H1 (cell line): ENCODE measurements at regions not wholly inside any gene's neighbourhood (a gene's known extent, or its start where the extent isn't known, plus 50 kb on each side); places are given as distances from the start of the nearest gene placed in this dataset.

Experiments
- CTCF ChIA-PET: fragments of 300-600 bp; sonication (Branson Sonifier 250); formaldehyde crosslinking; loops from one replicate; lab custom pipeline; 2021; ENCODE audit not compliant: partially characterized antibody; lab: Charles Lee
- POLR2A ChIA-PET: fragments of 300-600 bp; sonication (Branson Sonifier 250); formaldehyde crosslinking; loops from one replicate; lab custom pipeline; 2021; ENCODE audit warnings: inconsistent platforms; ENCODE audit not compliant: partially characterized antibody; lab: Charles Lee
- DNase-seq, 2 experiments: peaks; one replicate each; pipeline versions ENCODE4 v3.0.0 to v3.0.0-alpha.2; 2010 to 2022; ENCODE audit warnings: low spot score in 2 of 2, low read depth in 1 of 2, mixed read lengths in 1 of 2
- FAIRE-seq: peaks from 2 replicates; lab custom pipeline; 2011; peaks lifted over from hg19 to GRCh38; lab: Jason Lieb, UNC
- H2AFZ ChIP-seq: 2 replicates; pipeline ENCODE4 v1.8.1; 2012; ENCODE audit warnings: low read length, inconsistent platforms
- H2AK5ac ChIP-seq: 2 replicates; pipeline ENCODE4 v1.6.1; 2013; ENCODE audit warnings: low read depth, low read length
- H2BK120ac ChIP-seq: replicated peaks from 2 replicates; pipeline ENCODE3; 2013; ENCODE audit warnings: low read depth, low read length, inconsistent platforms
- H2BK12ac ChIP-seq: 2 replicates; pipeline ENCODE4 v1.6.1; 2013; ENCODE audit warnings: low read depth, low read length
- H2BK15ac ChIP-seq: 2 replicates; pipeline ENCODE4 v1.6.1; 2013; ENCODE audit warnings: low read length
- H2BK20ac ChIP-seq: 2 replicates; pipeline ENCODE4 v1.6.1; 2013; ENCODE audit warnings: low read length
- H2BK5ac ChIP-seq: 2 replicates; pipeline ENCODE4 v1.6.1; 2013; ENCODE audit warnings: low read depth, low read length
- H3K14ac ChIP-seq: 2 replicates; pipeline ENCODE4 v1.6.1; 2013; ENCODE audit warnings: inconsistent platforms; ENCODE audit not compliant: insufficient read length
- H3K18ac ChIP-seq: 2 replicates; pipeline ENCODE4 v1.6.1; 2013; ENCODE audit warnings: low read length; ENCODE audit errors: extremely low read depth
- H3K23ac ChIP-seq: 2 replicates; pipeline ENCODE4 v1.6.1; 2013; ENCODE audit warnings: inconsistent platforms; ENCODE audit not compliant: insufficient read length
- H3K23me2 ChIP-seq: 2 replicates; pipeline ENCODE4 v1.6.1; 2013; ENCODE audit warnings: low read depth, low read length
- H3K27ac ChIP-seq: 2 replicates; pipeline ENCODE4 v1.6.1; 2011; ENCODE audit warnings: low read depth, low read length, inconsistent platforms
- H3K27me3 ChIP-seq, 4 experiments: replicated peaks in 1 of 4; 1 replicate in 1 of 4; 2 replicates in 3 of 4; pipeline versions ENCODE4 v1.6.1 to v1.8.1; 2011 to 2013; ENCODE audit warnings: low read length in 3 of 4, mild to moderate bottlenecking in 3 of 4, inconsistent platforms in 2 of 4, mixed read lengths in 2 of 4, moderate library complexity in 1 of 4; ENCODE audit not compliant: control insufficient read depth in 3 of 4, insufficient read depth in 3 of 4; ENCODE audit errors: extremely low read depth in 1 of 4
- H3K36me3 ChIP-seq, 4 experiments: 2 replicates each; pipeline versions ENCODE4 v1.6.1 to v1.8.1; 2011 to 2013; ENCODE audit warnings: mild to moderate bottlenecking in 4 of 4, low read length in 3 of 4, moderate library complexity in 2 of 4, control low read depth in 1 of 4, inconsistent platforms in 1 of 4; ENCODE audit not compliant: insufficient read depth in 4 of 4, control insufficient read depth in 2 of 4
- H3K4ac ChIP-seq: replicated peaks from 2 replicates; pipeline ENCODE3; 2013; ENCODE audit warnings: low read length, low read depth, mixed read lengths, inconsistent platforms; ENCODE audit not compliant: insufficient read length
- H3K4me1 ChIP-seq, 4 experiments: replicated peaks in 1 of 4; 1 replicate in 1 of 4; 2 replicates in 3 of 4; pipeline versions ENCODE4 v1.6.1 to v1.8.1; 2011 to 2013; ENCODE audit warnings: low read length in 3 of 4, inconsistent platforms in 2 of 4, mixed read lengths in 1 of 4; ENCODE audit not compliant: insufficient read depth in 4 of 4, control insufficient read depth in 3 of 4
- H3K4me2 ChIP-seq, 2 experiments: 2 replicates each; pipeline versions ENCODE4 v1.6.1 to v1.8.1; 2011 to 2013; ENCODE audit warnings: low read depth in 2 of 2, low read length in 2 of 2, control low read depth in 1 of 2, inconsistent platforms in 1 of 2, mild to moderate bottlenecking in 1 of 2; ENCODE audit not compliant: insufficient read depth in 1 of 2
- H3K4me3 ChIP-seq, 4 experiments: fragments of 200-600, 300-600 bp in 1 of 4; sonication (generic), shearing (Covaris generic), sonication (Bioruptor Twin) in 1 of 4; 2 replicates each; pipeline versions ENCODE4 v1.5.1 to v1.8.1; 2011 to 2016; ENCODE audit warnings: low read length in 4 of 4, low read depth in 3 of 4, control low read depth in 2 of 4, inconsistent platforms in 2 of 4, mild to moderate bottlenecking in 2 of 4, mixed read lengths in 1 of 4, moderate library complexity in 1 of 4; ENCODE audit not compliant: insufficient read depth in 2 of 4; ENCODE audit errors: extremely low read depth in 1 of 4
- H3K56ac ChIP-seq: replicated peaks from 2 replicates; pipeline ENCODE3; 2013; ENCODE audit warnings: low read depth, mild to moderate bottlenecking, mixed read lengths, low read length, inconsistent platforms; ENCODE audit not compliant: insufficient read length
- H3K79me1 ChIP-seq: 2 replicates; pipeline ENCODE4 v1.6.1; 2013; ENCODE audit warnings: low read depth, low read length, control low read depth
- H3K79me2 ChIP-seq, 2 experiments: 2 replicates each; pipeline versions ENCODE4 v1.6.1 to v1.8.1; 2012 to 2013; ENCODE audit warnings: low read length in 2 of 2, mild to moderate bottlenecking in 2 of 2, inconsistent platforms in 1 of 2; ENCODE audit not compliant: insufficient read depth in 2 of 2, control insufficient read depth in 1 of 2
- H3K9ac ChIP-seq, 4 experiments: replicated peaks in 1 of 4; 1 replicate in 1 of 4; 2 replicates in 3 of 4; pipeline versions ENCODE4 v1.6.1 to v1.8.1; 2011 to 2013; ENCODE audit warnings: low read depth in 3 of 4, low read length in 3 of 4, control low read depth in 2 of 4, mild to moderate bottlenecking in 2 of 4, moderate library complexity in 2 of 4, inconsistent platforms in 1 of 4; ENCODE audit errors: extremely low read depth in 1 of 4
- H3K9me3 ChIP-seq, 2 experiments: 2 replicates each; pipeline versions ENCODE4 v1.6.1 to v1.8.1; 2012 to 2013; ENCODE audit warnings: mild to moderate bottlenecking in 2 of 2, moderate library complexity in 2 of 2, control low read depth in 1 of 2, inconsistent platforms in 1 of 2, low read depth in 1 of 2, low read length in 1 of 2, mixed read lengths in 1 of 2; ENCODE audit not compliant: insufficient read depth in 2 of 2
- H4K20me1 ChIP-seq, 2 experiments: replicated peaks in 1 of 2; 2 replicates each; pipeline versions ENCODE3 to v1.8.1; 2011 to 2013; ENCODE audit warnings: inconsistent platforms in 2 of 2, low read length in 2 of 2, mild to moderate bottlenecking in 1 of 2; ENCODE audit not compliant: insufficient read depth in 2 of 2, control insufficient read depth in 1 of 2
- H4K5ac ChIP-seq: 2 replicates; pipeline ENCODE4 v1.6.1; 2013; ENCODE audit warnings: low read length, low read depth, mixed read lengths, inconsistent platforms; ENCODE audit not compliant: insufficient read length
- H4K8ac ChIP-seq: 2 replicates; pipeline ENCODE4 v1.8.0; 2013; ENCODE audit warnings: mild to moderate bottlenecking, moderate library complexity, low read length, inconsistent platforms; ENCODE audit not compliant: insufficient read depth; ENCODE audit errors: extremely low read depth
- H4K91ac ChIP-seq: replicated peaks from 2 replicates; pipeline ENCODE3; 2013; ENCODE audit warnings: low read length, mixed read lengths, inconsistent platforms; ENCODE audit not compliant: insufficient read length
- FOSL1 ChIP-seq: IDR thresholded peaks from 2 replicates; pipeline ENCODE4 v1.6.1; 2011; ENCODE audit warnings: mild to moderate bottlenecking, low read depth, low read length, moderate library complexity; ENCODE audit not compliant: insufficient read depth
- MAFK ChIP-seq: IDR thresholded peaks from 2 replicates; pipeline ENCODE4 v1.6.1; 2012; ENCODE audit warnings: low read depth, mild to moderate bottlenecking, improper control_type of control experiment, low read length
- POU5F1 ChIP-seq: IDR thresholded peaks from 2 replicates; pipeline ENCODE4 v1.6.1; 2011; ENCODE audit warnings: low read depth, mild to moderate bottlenecking, low read length, moderate library complexity
- RBBP5 ChIP-seq: IDR thresholded peaks from 2 replicates; pipeline ENCODE4 v1.7.1; 2012; ENCODE audit warnings: low read depth, mild to moderate bottlenecking, inconsistent platforms, low read length, moderate library complexity, borderline replicate concordance
- SAP30 ChIP-seq: fragments of 300-600 bp; sonication (generic); IDR thresholded peaks from 2 replicates; pipeline ENCODE4 v1.7.1; 2012; ENCODE audit warnings: low read length, moderate library complexity, mild to moderate bottlenecking, inconsistent platforms; ENCODE audit not compliant: insufficient read depth, insufficient replicate concordance
- ZNF274 ChIP-seq: IDR thresholded peaks from 2 replicates; pipeline ENCODE4 v1.7.0; 2012; ENCODE audit warnings: low read length, borderline replicate concordance; ENCODE audit errors: extremely low read depth
- WGBS, 2 experiments: shearing (Covaris generic) in 1 of 2; methylation state at CpG; one replicate each; pipeline versions ENCODE4 v1.1.6 to v1.1.7; 2013 to 2015; ENCODE audit warnings: low lambda C conversion rate in 2 of 2, mixed read lengths in 2 of 2, inconsistent platforms in 1 of 2, low coverage in 1 of 2, missing lambda C conversion rate in 1 of 2; ENCODE audit not compliant: insufficient replicate concordance in 2 of 2, insufficient coverage in 1 of 2, insufficient read length in 1 of 2; ENCODE audit errors: extremely low coverage in 1 of 2, missing lambda C conversion rate in 1 of 2; 5-methylcytosine and 5-hydroxymethylcytosine counted together

DNA sequence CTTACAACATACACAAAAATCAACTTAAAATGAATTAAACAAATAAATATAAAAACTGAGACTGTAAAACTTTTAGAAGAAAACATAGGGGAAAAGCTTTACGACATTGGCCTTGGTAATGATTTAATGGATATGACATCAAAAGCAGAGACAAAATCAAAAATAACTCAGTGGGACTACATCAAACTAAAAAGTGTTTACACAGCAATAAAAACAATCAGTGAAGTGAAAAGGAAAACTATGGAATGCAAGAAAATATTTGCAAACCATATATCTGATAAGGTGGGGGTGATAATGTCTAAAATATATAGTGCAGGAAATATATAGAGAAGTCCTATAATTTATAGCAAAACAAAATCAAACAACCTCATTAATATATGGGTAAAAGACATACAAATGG is 364.4 kb upstream of the INTU start:
- no peak overlapping the region for H3K23ac ChIP-seq
- no peaks in the 10 kb centered on the region for H3K79me1 ChIP-seq
- DNase-seq = no peak
- no peaks in the 10 kb centered on the region for H4K20me1 ChIP-seq
- no peak overlapping the region for H4K91ac ChIP-seq
- FAIRE-seq = no peak
- H3K36me3 ChIP-seq = no peaks in the 10 kb centered on the region
- H3K27me3 ChIP-seq = no peaks in the 10 kb centered on the region
- ChIA-PET CTCF (no interaction called here), POLR2A (no interaction called here)
- 94% methylated on average over 1 of the region's 1 CpG; no CpG with 5 or more reads in 1 of the 2 experiments for WGBS, 2 experiments
- no peak overlapping the region for H2BK5ac ChIP-seq
- no peak overlapping the region for H2BK15ac ChIP-seq
- H3K4me1 ChIP-seq = no peaks in the 10 kb centered on the region
- peaks cover 5 to 9% of the 10 kb centered on the region in 2 experiments; a peak in 2 of 4 replicates for H3K9me3 ChIP-seq
- H3K79me2 ChIP-seq = no peaks in the 10 kb centered on the region
- no peak overlapping the region for H4K5ac ChIP-seq
- H3K18ac ChIP-seq = no peak overlapping the region
- no peak overlapping the region for H4K8ac ChIP-seq
- no peak overlapping the region for H3K9ac ChIP-seq
- H3K23me2 ChIP-seq = no peaks in the 10 kb centered on the region
- H2BK12ac ChIP-seq = no peak overlapping the region
- no peak overlapping the region for H3K4me3 ChIP-seq
- H2AFZ ChIP-seq = no peak overlapping the region
- no peak overlapping the region for H3K4ac ChIP-seq
- H3K4me2 ChIP-seq = no peak overlapping the region
- H2AK5ac ChIP-seq = no peak overlapping the region
- H3K14ac ChIP-seq = no peak overlapping the region
- no peak overlapping the region for H2BK120ac ChIP-seq
- no peak overlapping the region for H3K56ac ChIP-seq
- H2BK20ac ChIP-seq = no peak overlapping the region
- no peak overlapping the region for H3K27ac ChIP-seq
- TF ChIP-seq POU5F1 = no peak
- no peak for TF ChIP-seq SAP30
- TF ChIP-seq ZNF274 = no peak
- TF ChIP-seq RBBP5 = no peak
- TF ChIP-seq MAFK = no peak
- TF ChIP-seq FOSL1 = no peak
